ENCODE measurements at regions not wholly inside any gene's neighbourhood (a gene's known extent, or its start where the extent isn't known, plus 50 kb on each side); places are given as distances from the start of the nearest gene placed in this dataset.

DNA sequence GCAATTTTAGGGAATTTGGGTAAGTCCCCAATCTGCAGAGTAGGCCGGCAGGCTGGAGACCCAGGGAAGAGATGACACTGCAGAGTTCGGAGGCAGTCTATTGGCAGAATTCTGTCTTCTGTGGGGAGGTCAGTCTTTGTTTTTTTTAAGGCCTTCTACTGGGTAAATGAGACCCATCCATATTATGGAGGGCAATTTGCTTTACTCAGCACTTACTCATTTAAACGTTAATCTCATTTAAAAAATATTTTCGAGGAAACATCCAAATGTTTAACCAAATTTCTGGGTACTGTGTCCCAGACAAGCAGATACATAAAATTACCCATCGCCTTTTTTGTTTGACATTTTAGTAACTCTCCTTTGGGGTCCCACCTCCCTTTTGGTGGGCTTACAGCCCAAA lies 139.5 kb downstream of the IRS1 start:
- H3K9me3 ChIP-seq (ENCODE audit: control insufficient read depth, low read depth, low read length) = no peaks in the 10 kb centered on the region
- no peak overlapping the region for H2BK15ac ChIP-seq (ENCODE audit: low read depth, low read length)
- no peak overlapping the region for H3K14ac ChIP-seq (ENCODE audit: insufficient read depth, low read length)
- no peak overlapping the region for H2AK5ac ChIP-seq (ENCODE audit: insufficient read length, low read length)
- no CpG with 5 or more reads among the region's 5 CpGs for WGBS (ENCODE audit: extremely low coverage, insufficient read length, low lambda C conversion rate)
- H3K79me1 ChIP-seq (ENCODE audit: insufficient read depth, low read depth, low read length, poor library complexity, severe bottlenecking) = no peaks in the 10 kb centered on the region
- H2BK5ac ChIP-seq (ENCODE audit: insufficient read length, low read length) = no peak overlapping the region
- H4K5ac ChIP-seq (ENCODE audit: insufficient read length, low read depth, low read length) = no peak overlapping the region
- no peak overlapping the region for H2BK20ac ChIP-seq (ENCODE audit: low read depth, low read length, poor library complexity, severe bottlenecking)
- H4K8ac ChIP-seq (replicated peaks; ENCODE audit: insufficient read length, low read depth, low read length) = no peak overlapping the region
- no peak overlapping the region for H3K4me2 ChIP-seq (ENCODE audit: insufficient read depth, insufficient read length, low read length)
- no peak overlapping the region for H2AFZ ChIP-seq (ENCODE audit: low read length)
- H3K9ac ChIP-seq (ENCODE audit: extremely low read depth, insufficient read length, low read length) = no peak overlapping the region
- H2BK12ac ChIP-seq (ENCODE audit: insufficient read length, low read depth, low read length) = no peak overlapping the region
- H3K23ac ChIP-seq (ENCODE audit: insufficient read length, low read depth, low read length) = no peak overlapping the region
- H4K20me1 ChIP-seq (ENCODE audit: control insufficient read depth, insufficient read depth, insufficient read length) = no peaks in the 10 kb centered on the region
- H3K27ac ChIP-seq (ENCODE audit: insufficient read length, low read depth, low read length) = no peak overlapping the region
- H3K4me1 Mint-ChIP-seq = peaks cover 5 to 9% of the 10 kb centered on the region in 2 experiments
- H3K4me3 Mint-ChIP-seq = no peak overlapping the region
- no peak overlapping the region for H3T11ph ChIP-seq (ENCODE audit: low read length)
- no peak overlapping the region for H3K4ac ChIP-seq (ENCODE audit: low read depth, low read length)
- H4K91ac ChIP-seq (ENCODE audit: insufficient read length, low read depth, low read length) = no peak overlapping the region
- peak overlapping the region in 1 of 3 experiments; percentile 52; a peak in 1 of 7 replicates for H3K27ac Mint-ChIP-seq
- no peak overlapping the region for H3K18ac ChIP-seq (ENCODE audit: insufficient read length, low read depth, low read length)
- no peaks in the 10 kb centered on the region for H3K23me2 ChIP-seq (ENCODE audit: insufficient read length, low read depth, low read length, poor library complexity, severe bottlenecking)
- no peak overlapping the region for H2BK120ac ChIP-seq (ENCODE audit: low read depth, low read length, poor library complexity, severe bottlenecking)
- H3K9me3 Mint-ChIP-seq = peaks cover 0 to 6% of the 10 kb centered on the region in 2 experiments; a peak in 3 of 5 replicates
- no peaks in the 10 kb centered on the region for H3K4me1 ChIP-seq (ENCODE audit: insufficient read depth, low read length)
- H3K79me2 ChIP-seq (ENCODE audit: insufficient read depth, low read length) = no peaks in the 10 kb centered on the region
- peaks cover 0 to 2% (median 0%) of the 10 kb centered on the region in 3 experiments; a peak in 1 of 7 replicates for H3K36me3 Mint-ChIP-seq (ENCODE audit: insufficient read depth in 1 of 3, low read depth in 3 of 3)
- H3K27me3 Mint-ChIP-seq (ENCODE audit: low read depth) = no peaks in the 10 kb centered on the region
- no peak overlapping the region for H3K56ac ChIP-seq (ENCODE audit: insufficient read length, low read depth, low read length)
- no peak for DNase-seq
- H3K27me3 ChIP-seq (ENCODE audit: insufficient read depth, low read length) = no peaks in the 10 kb centered on the region
- TF ChIP-seq, protein P1, sequence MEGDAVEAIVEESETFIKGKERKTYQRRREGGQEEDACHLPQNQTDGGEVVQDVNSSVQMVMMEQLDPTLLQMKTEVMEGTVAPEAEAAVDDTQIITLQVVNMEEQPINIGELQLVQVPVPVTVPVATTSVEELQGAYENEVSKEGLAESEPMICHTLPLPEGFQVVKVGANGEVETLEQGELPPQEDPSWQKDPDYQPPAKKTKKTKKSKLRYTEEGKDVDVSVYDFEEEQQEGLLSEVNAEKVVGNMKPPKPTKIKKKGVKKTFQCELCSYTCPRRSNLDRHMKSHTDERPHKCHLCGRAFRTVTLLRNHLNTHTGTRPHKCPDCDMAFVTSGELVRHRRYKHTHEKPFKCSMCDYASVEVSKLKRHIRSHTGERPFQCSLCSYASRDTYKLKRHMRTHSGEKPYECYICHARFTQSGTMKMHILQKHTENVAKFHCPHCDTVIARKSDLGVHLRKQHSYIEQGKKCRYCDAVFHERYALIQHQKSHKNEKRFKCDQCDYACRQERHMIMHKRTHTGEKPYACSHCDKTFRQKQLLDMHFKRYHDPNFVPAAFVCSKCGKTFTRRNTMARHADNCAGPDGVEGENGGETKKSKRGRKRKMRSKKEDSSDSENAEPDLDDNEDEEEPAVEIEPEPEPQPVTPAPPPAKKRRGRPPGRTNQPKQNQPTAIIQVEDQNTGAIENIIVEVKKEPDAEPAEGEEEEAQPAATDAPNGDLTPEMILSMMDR (conservative IDR thresholded peaks at IDR 0.05) = no peak

Measured in H9 (cell line).